Activated CD4-positive, alpha-beta T cell treated with anti-CD3 and anti-CD28 coated beads, Interleukin-2, Interleukin-4, amounts not matched to agents 100 ng/mL and 50 ng/mL, durations not matched to agents 16 hours and 8 hours (primary cell): ENCODE measurements at regions not wholly inside any gene's neighbourhood (a gene's known extent, or its start where the extent isn't known, plus 50 kb on each side); places are given as distances from the start of the nearest gene placed in this dataset.

Experiments used
- DNase-seq: peaks from one replicate; pipeline ENCODE4 v3.0.0-alpha.2; 2020; ENCODE audit warnings: low spot score

DNA sequence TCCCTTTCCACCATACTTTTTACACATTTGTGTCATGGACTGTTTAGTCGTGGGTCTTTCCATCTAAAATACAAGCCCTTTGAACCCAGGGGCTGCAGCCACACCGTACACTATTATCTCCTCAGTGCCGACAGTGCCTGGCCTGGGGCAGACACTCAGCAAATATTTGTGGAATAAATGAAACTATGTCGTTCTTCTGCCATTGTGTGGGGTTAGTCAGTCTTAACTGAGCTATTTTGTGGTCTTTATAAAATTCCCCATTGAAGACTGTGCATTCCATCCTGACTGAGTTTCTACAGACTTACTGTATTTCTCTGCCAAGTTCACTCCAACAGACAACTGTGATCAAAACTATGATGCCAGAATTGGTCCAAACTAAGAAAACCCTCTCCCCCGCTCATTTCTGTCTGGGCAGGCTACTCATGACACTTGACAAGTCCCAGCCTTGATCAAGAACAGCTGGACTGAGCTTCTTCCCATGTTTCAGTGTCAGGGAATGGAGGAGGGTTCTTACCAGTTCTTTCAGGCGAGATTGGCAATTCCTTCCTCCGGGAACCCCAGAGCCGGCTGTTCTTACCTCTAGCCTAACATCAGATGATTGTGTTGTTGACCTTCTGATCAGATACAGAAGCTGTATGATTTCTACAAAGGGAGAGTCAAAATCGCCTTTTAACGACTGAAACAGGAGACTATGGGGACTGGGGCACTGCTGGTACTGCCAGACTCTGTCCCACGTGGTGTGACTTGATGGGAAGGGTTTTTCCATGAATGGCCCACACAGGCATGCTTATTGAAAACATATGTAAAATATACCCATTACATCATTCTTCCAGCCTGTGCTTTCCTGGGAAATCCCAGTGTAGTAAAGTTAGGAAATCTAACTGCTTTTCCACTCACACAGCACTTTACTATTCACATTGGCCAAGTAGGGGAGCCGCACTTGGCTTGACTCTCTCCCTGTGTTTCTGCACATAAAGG lies 77.4 kb upstream of the NPAS2 start:
- no peak for DNase-seq

DNA sequence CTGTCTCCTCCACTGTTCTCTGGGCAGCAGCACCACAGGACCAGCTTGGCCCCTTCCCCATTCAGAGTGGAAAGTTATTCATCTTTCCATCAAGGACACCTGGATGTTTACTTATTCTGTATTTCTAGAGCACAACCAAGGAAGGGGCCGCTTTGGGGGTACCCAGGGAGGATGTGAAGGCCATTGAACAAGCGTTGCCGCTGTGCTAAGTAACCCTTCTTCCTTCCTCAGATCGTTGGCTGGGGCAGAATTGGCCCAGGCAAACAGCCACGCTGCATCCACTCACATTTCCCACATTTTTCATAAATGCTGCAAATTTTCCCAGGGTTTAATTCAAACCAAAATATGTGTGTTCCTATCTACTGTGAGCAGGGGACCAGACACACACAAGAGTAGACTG lies 76.2 kb upstream of the NPAS2 start:
- DNase-seq = no peak

DNA sequence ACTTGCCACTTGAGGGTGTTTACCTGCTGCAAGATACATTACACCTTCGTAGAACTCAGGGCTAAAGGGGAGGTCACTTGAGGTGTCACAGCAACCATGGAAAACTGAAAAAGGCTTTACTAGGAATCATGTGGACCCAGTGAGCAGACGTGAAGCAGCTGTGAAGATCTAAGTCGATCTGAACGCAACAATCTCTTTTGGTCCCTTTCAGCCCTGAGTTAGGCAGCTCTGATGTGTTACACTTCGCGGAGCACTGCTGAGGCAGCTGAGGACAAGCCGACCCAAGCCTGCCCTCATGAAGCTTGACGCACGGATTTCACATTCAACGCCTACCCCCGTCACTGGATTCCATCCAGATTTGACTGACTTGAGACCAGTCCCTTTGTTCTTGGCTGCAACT lies 75.8 kb upstream of the NPAS2 start:
- DNase-seq = no peak

DNA sequence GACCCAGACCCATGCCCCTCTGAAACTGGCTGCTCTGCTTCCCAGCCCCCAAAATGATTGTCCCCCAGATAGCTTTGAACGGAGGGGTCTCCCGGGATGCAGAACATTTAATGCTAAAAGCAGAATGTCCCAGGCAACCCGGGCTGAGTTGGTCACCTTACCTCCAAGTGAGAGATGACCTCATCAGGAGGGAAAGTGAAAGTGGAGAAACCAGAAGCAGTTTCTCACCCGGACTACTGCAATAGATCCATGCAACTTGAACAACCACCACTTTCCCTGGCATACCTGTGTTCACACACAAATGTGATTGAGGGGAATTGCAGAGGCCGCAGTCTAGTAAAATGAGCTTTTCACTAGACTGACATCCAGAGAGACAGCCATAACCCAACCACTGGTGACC lies 75.3 kb upstream of the NPAS2 start:
- no peak for DNase-seq

DNA sequence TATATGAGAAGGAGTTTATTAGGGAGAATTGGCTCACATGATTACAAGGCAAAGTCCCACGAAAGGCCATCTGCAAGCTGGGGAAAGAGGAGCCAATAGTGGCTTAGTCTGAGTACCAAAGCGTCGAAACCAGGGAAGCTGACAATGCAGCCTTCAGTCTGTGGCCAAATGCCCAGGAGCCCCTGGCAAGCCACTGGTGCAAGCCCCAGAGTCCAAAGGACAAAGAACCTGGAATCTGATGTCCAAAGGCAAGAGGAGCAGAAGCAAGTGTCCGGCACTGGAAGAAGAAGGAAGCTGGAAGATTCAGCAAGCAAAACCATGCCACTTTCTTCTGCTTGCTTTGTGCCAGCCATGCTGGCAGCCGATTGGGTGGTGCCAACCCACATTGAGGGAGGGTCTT lies 74.3 kb upstream of the NPAS2 start:
- DNase-seq = no peak

DNA sequence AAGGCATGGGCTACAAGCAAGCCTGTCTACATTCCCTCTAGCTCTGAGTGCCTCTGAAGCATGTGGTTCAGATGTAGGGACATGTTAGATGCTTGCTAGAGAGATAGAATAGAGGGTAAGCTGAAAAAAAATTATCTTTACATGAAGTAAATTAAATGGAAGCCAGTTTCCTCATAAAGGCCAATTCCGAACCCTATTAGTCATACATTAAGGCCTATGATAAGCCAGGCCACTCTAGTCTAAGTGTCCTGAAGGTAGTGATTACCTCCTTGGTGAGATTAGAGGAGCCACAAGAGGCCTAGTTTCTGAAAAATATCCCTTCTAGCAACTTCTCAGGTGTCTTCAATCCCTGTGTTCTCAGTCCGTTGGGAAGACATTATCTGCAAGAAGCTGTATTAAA lies 72.4 kb upstream of the NPAS2 start:
- no peak for DNase-seq

DNA sequence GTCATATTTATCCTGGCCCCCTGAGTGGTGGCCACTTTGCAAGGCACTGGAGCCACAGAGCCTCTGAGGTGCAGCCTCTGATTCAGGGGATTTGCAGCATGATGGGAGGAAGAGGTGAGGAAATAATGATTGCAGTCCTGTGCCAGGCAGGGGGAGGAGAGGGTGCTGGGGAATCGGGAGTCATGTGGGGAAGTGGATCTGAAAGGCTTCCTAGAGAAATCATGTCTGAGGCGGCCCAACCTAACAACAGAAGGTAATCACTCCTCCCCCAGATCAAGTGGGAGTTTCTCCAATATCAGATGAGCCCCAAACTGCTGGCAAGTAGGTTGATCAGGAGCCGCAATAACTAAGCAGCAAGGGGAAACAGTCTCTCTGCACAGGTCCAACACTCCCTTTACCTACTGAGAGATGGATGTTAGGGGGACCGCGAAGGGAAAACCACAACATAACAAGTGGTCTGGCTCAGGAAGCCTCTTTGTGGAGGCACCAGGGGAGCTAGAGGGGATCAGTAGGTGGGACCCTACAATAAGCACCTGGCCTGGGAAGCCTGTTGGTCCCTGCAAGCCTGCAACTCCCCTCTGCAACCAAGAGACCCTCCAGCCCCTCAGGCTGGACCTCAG lies 71.8 kb upstream of the NPAS2 start:
- no peak for DNase-seq

DNA sequence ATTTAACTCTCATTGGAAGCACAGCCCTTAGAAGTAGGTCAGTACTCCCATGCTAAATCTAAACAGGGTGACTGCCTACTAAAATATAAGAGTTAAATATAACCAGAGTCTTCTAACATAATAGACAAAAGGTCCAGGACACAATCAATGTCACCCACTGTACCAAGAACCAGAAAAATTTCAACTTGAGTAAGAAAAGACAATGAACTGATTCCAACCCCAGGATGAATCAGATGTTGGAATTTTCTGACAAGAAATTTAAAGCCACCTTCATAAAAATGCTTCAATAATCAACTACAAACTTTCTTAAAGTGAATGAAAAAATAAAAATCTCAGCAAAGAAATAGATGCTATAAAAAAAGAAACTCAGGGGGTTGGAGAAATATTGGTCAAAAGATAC lies 71.3 kb upstream of the NPAS2 start:
- DNase-seq = no peak

DNA sequence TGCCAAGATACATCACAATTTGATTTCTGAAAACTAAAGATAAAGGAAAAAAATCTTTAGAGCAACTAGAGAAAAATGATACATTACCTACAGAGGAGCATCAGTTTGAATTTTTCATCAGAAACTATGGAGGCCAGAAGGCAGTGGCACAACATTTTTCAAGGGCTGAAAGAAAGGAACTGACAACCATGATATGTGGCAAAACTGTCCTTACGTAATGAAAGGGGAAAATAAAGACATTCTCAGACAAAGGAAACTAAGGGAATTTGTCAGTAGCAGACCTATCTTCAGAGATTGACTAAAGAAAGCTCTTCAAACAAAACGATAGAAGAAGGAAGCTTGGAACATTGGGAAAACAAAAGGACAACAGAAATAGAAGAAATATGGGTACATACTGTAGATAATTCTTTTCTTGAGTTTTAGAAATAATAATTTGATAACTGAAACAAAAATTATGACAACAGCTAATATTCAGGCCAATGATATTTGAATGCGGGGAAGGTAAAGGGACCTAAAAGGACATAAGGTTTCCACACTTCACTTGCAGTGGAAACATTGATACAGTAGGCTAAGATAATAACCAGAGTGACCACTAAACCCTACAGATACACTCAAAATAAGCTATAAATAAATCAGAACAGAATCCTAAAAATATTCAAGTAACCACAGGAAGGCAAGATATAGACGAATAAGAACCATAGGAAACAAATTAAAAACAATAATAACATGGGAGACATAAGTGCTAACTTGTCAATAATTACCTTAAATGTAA lies 70.0 kb upstream of the NPAS2 start:
- no peak for DNase-seq

DNA sequence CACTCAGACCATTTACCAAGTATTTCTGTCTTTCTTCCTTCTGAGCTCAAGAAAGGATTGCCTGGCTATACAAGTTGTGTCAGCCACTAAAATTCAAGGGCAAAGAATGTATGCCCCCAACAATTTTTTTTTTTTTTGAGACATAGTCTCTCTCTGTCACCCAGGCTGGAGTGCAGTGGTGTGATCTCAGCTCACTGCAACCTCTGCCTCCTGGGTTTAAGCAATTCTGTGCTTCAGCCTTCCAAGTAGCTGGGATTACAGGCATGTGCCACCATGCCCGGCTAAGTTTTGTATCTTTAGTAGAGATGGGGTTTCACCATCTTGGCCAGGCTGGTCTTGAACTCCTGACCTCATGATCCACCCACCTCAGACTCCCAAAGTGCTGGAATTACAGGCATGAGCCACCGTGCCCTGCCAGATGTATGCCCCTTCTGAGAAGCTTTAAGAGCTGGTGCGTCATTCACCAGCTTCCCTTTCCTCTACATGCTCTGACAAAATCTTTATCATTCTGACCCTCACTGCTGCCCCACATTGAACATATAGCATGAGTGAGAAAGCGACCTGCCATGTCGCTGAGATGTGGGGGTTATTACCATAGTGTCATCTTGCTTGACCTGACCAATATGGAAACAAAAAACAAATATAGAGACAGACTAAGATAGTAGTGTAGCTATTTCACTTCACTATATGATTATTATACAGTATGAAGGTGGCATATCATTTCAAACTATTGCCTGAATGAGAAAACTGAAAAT lies 67.9 kb upstream of the NPAS2 start:
- peak; percentile 9 for DNase-seq

DNA sequence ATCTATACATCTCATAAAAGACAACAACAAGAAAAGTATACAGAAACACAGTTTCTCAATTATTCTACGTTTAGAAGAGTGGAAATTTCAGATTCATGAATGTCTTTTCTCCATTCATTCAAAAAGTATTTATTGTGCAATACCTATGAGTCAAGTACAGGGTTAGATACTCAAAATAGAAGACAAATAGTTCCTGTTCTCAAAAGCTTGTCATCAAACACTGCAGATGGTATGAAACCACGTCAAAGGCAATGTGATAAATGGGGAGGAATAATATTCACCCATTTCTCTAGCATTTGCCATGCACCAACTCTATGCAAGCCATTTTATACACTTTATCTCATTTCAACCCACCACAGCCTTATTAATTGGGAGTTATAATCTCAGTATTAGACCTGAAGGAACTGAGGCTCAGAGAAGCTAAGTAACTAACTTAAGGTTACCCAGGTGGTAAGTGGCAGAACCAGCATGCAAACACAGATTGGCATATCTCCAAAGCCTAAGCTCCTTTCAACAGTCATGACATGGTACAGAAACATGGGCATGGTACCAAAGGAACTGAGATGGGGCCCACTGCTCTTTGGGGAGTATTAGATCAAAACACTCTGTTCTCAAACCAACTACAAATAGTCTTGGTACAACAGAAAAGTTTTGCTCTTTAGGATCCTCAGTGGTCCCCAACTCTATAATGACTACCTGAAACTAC lies 67.2 kb upstream of the NPAS2 start:
- DNase-seq = peak; percentile 6

DNA sequence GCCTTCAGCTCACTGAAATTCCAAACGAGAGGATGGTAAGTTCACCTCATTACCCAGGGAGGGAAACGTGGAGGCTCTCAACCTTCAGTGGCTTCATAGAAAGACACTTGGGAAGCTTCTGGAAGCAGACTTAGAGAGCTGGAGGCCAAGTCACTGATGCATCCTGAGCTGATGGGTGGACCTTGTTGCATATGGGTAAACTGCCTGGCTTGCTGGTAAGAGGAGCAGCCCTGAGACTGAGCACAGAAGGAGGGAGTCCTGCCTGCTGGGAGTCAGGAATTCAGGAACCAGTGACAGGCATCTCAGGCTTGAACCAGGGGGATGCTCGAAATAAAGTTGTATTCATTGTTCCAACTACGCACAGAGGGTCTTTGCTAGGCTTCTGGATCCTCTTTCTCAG lies 66.5 kb upstream of the NPAS2 start:
- DNase-seq = no peak

DNA sequence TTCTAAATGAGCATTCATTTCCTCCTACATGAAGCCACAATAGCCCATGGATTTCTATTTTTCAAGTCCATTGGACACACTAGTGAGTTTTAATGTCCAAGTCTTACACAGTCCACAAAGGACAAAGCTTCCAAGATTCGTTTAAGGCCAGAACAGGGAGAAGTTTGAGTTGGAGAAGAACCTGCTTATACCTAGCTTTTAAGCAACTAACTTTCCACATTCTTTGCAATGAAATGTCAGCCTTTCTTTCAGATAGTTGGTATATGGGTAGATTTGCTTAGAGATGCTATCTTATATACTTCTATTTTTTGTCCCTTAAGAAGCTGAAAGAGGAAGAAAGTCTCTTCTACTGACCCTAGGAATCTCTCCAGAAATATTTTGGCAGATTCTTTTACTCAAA lies 66.1 kb upstream of the NPAS2 start:
- DNase-seq = no peak

DNA sequence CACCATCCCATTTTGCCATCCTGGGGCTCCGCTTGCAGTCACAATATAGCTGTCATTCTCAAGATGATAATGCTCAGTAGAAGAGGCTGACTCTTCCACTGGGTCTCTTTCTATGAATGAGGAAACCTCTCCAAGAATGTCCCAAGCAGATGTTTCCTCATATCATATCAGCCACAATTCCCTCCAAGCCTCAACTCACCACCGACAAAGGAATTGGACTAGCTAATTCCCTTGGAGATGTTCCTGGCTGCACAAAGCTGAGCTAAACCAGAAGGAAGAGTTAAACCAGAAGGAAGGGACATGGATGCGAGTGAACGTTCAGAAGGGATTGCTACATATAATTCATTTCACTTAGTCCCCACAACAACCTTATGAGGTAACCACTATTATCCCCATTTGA lies 65.0 kb upstream of the NPAS2 start:
- DNase-seq = no peak

DNA sequence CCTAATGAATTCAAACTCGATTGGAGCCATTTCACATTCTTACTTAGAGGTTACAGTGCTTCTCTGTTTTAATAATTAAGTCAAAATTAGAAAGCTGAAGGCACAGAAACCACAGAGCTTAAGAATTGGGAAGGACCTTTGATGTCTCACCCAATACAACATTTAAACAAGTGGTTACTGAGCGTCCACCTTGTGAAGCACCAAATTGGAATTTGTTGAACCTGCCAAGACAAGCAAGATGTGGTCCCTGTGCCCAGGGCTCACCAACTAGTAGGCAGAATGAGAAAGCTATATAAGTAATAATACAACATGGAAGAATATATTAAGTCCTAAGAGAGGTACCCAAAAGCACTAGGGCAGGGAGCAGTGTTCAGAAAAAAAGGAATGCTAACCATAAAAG lies 64.5 kb upstream of the NPAS2 start:
- DNase-seq = no peak

DNA sequence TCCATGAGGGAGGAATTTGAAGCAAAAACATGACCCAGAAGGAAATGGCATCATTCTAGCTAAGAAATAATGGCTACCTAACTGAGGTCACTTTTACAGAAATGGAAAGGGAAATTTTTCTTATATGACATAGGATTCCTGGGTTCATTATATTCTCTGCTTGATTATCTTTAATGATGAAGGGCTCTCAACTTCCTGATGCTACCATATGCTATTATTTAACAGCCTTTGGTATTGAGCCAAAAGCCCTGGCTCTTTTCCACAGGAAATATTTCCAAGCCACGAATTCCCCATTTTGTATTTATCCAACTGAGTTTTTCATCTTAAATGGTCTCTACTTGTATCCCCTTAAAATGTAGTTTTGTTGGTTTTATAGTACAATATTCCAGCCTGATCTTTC lies 63.2 kb upstream of the NPAS2 start:
- no peak for DNase-seq

DNA sequence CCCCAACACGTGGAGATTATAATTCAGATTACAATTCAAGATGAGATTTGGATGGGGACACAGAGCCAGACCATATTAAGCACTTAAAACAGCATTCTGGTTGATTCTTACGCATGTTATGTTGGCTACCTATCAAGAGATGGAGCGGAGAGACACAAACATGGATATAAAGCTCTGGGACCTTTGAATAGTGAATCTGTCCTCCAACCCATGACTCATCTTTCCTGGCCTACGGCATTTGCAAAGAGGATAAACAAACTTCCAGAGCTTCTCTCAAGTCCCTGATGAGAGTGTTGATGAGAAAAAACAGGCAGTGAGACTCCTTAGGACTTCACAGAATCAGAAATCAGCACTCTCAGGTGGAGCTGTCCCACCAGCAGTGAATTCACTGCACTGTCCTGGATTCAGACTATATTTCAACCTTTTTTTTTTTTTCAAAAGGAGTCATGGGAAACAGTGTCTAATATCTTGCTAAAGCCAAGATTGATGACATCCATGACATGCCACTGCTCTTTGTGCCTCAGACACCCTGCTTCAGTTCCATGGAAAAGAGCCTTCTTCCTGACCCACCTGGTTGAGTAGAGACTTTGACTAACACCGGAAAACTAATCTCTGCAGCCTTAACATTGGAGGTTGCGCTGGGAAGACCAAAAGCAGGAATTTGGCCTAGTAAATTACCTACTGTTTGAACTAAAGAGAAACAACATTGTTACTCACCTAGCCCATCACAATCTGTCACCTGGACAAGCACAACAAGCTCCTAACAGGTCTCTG lies 62.1 kb upstream of the NPAS2 start:
- DNase-seq = no peak

DNA sequence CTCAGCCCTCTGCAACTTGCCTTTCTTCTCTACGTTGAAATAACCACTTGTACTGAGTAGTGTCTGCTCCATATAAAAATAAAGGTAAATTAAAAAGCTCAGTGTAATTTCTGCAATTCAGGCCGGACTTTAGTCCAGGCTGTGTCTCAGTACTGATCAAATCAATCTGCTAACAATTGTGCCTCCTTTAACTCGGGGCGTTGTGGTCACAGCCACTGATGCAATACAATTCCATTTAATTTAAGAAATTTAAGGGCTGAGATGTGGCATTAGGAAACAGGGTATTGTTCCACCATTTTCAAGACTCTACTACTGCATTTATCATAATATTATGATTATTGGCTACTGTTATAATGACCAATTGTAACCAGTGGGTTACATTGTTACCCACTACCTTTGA lies 60.0 kb upstream of the NPAS2 start:
- no peak for DNase-seq

DNA sequence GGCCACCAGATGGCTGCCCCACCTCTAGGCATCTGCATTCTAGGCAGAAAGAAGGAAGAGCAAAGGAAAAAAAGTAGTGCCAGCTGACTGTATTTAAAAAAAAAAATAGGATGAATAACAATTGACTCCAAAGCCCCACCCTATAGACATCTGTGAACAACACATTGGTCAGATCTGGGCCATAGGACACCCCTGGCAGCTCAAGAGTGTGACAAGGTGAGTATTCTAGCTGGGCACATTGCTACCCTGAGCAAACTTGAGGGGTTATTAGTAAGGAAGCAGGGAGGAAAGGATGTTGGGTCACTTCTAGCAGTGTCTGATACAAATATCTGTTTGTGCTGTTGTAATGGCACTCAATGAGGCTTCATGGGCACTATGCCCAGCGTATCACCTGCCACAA lies 58.6 kb upstream of the NPAS2 start:
- no peak for DNase-seq

DNA sequence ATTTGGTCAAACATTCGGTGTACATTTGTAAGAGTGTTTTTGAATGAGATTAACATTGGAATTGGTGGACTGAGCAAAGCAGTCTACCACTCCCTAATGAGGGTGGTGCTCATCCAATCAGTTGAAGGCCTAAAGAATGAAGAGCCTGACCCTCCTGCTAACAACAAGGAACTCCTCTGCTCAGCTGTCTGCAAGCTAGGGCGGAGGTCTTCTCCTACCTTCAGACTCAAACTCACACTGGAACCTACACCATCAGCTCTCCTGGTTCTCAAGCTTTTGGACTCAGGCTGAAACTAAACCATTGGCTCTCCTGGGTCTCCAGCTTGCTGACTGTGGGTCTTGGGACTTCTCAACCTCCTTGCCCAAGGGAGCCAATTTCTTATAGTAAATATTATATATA lies 55.5 kb upstream of the NPAS2 start:
- no peak for DNase-seq

DNA sequence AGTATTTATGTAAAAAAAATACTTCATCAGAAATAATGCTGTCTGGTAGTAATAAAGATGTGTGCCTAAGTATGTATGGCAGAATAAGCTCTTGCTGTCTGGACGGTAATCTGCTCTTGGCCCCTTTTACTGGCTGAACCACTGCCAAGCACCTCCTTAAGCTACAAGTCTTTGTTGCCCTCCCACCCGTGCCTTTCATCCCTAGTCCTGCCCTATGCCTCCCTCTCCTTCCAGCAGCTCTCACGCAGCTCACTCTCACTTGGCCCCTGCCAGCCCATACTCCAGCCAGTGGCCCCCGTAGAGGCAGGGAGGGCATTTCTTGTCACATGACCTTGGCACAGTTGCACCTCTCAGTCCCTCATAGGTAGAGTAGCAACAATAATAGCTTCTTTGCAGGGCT lies 54.5 kb upstream of the NPAS2 start:
- no peak for DNase-seq
